HG03060 (cell line): ENCODE measurements at regions not wholly inside any gene's neighbourhood (a gene's known extent, or its start where the extent isn't known, plus 50 kb on each side); places are given as distances from the start of the nearest gene placed in this dataset.

Source experiments
- ATAC-seq: cut with Tn5 transposase; IDR thresholded peaks from one replicate; pipeline ENCODE4 v1.9.1; 2021; ENCODE audit warnings: low read depth, moderate number of reproducible peaks; ENCODE audit not compliant: unreplicated experiment

GRCh38 chr6:144637541-144637940 lies 352.4 kb downstream of the UTRN start:
- ATAC-seq = no peak

GRCh38 chr6:144639654-144640053 lies 354.5 kb downstream of the UTRN start:
- no peak for ATAC-seq

- ATAC-seq = no peak
These were observed 356.2 kb downstream of the UTRN start for GRCh38 chr6:144641286-144641685.

GRCh38 chr6:144644776-144645175 lies 359.6 kb downstream of the UTRN start:
- ATAC-seq = no peak

DNA sequence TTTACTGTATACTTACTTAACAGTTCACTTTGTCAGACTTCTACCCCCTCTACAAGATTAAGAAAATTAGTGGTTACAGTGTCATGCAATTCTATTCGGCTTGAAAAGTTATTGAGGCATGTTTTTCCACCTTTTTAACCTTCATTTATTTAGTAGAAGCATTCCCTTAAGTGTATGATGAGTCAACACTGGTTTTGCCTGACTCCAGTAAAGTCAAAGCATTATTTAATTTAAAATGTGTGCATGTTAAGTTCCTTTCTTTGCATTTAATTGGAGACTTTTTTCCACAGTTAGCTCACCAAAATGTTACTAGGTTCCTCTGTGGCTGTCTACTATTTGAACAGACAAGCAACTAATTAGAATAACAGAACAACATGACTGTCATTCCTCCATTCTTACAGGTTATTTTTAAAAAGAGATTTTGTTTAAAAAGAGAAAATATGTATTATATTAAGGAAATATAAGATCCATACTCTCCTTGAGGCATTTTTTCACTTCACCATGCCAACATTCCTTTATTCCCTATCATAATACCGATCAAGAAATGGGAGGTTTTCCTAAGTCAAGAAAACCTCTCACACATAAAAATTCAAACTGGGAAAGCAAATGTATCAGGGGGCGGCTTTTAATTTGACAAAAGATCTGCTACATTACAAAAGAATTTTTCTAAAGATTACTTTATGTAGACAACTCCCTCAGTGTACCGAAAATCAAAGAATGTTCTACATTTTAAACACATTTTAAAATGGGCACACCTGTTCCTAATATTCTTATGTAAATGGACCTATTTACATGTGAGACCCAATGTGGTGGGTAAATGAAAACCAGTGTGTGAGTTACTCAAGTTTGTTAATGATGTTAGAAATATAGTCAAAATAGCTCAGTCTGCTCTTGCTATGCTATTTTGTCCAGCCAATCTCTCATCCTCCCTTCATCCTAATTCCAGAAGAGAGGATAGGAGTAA lies 361.2 kb downstream of the UTRN start:
- ATAC-seq = no peak

- ATAC-seq = no peak
These were observed 362.4 kb downstream of the UTRN start for GRCh38 chr6:144647406-144647964.

DNA sequence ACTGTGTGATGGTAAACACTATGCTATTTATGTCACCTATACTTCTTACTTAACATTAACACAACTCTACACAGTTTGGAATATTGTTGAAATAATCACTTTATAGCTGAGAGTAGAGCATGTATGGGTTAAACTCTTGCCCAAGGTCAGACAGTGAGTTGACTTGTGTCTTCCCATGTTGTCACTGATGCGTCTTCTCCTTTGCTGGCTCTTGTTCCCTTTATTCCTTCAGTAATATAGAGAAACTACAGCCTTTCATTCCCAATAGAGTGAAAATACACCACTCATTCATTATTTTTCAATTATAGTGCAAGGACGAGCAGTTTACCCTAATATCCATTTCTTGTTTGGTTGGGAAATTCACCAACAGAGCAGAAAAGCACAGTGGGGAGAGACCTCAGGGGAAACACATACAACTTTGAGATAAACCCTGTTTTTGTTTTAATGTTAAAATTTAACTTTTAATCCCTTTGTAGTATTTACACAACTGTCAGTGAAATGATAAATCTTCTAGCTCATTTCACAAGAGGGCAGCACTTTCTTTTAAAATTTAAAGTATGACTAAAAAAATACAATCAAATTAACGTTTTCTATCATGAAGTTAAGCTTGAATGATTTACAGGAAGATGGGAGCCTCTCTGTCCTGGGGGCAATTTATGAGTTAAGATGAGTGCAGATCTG lies 363.0 kb downstream of the UTRN start:
- no peak for ATAC-seq

- ATAC-seq = no peak
These were observed 363.9 kb downstream of the UTRN start for GRCh38 chr6:144649085-144649484.

DNA sequence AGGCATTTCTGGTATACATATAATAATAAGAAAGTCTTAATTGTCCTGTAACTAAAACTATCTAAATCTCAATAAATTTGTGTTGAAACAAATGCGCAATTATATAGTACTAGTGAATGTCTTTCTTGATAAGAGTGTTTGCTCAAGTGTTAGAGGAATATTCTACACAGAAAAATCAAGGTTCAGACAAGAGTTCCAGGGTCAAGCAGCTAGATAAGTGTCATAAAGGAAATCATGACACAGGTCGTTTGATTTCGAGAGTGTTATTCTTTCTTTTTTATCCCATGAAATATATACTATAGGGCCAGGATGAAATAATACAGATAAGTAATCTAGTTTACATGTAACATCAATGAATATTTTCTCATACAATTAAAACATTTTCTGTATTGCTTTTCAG lies 366.1 kb downstream of the UTRN start:
- no peak for ATAC-seq

GRCh38 chr6:144652292-144652891 lies 367.3 kb downstream of the UTRN start:
- no peak for ATAC-seq

GRCh38 chr6:144653885-144654505 lies 368.9 kb downstream of the UTRN start:
- peak; percentile 94 for ATAC-seq

- ATAC-seq = peak; percentile 7
These were observed 369.4 kb downstream of the UTRN start for GRCh38 chr6:144654506-144654905.

GRCh38 chr6:144655376-144655775 lies 370.2 kb downstream of the UTRN start:
- ATAC-seq = no peak

DNA sequence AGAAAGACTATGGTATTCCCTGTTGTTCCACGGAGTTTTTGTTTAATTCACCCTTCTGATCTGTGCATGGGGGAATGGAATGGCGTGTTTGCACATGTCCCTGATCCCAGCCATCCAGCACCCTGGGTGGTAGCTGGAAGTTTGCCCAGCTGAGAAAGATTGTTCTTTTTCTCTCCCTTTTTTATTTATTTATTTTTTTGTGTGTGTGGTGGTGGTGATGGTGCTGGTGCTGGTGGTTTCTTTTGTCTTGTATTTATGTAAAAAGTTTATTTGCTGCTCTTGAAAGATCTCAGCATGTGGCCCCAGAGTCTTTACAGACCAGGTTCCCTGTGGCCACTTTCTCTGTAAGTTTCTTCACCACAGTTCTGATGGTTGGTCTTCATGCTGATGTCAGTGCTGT lies 372.6 kb downstream of the UTRN start:
- no peak for ATAC-seq

- no peak for ATAC-seq
These were observed 374.4 kb downstream of the UTRN start for GRCh38 chr6:144659202-144660182.

DNA sequence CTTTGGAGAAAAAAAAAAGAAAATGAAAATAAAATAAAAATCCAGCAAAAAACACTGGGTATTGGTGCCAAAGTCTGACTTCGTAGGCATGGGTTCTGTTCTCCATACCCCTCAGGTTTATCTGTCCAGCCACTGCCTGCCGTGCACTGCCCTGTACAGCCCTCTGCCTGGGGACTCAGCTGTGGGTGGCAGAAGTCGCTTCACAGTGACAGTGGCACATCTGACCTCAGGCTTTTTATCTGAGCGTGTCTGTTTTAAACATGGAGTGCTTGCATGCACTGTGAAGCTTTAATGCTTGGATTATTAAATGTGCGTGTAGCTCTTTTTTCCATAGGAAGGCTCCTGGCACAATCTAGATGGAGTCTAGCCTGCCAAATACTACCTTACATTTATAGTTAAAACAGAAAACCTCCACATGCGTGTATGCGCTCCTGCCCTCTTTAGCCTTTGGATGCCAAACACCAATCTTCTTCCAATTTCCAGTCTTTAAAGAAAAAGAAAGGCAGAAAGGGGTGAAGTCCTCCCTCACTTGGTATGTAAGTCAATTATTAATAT lies 375.5 kb downstream of the UTRN start:
- no peak for ATAC-seq

DNA sequence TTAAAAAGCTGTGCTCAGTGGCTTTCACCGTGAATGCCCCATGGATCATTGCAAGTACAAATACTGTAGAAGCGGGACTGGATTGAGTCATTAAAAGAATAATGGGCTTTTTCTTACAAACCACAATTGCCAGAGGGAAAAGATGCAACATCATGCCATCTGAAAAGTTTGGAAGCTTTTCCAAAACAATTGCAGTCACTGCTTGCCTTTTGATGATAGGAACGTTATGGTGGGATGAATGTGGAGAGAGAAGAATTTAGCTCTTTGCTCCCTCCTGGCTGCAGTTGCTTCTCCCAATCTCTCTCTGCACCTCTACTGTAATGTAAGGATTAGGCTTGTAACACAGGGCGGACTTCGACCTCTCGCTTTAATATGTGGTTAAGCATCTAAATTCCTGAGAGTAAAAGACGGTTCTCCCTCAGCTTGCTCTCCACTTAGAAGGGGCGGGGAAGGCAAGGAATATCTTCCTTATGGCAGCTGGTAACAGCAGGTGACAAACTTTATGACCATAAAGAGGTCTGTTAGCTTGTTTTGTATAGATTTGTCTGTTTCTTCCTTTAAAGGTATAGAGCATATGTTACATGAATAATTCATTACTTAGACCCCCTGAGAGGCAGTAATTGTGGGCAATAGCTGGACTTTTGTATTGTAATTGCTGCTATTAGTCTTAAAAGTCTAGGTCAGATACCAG lies 376.1 kb downstream of the UTRN start:
- no peak for ATAC-seq

- no peak for ATAC-seq
These were observed 377.8 kb downstream of the UTRN start for GRCh38 chr6:144662812-144663365.
